ENCODE measurements at regions not wholly inside any gene's neighbourhood (a gene's known extent, or its start where the extent isn't known, plus 50 kb on each side); places are given as distances from the start of the nearest gene placed in this dataset.
"Not testable (repeated sequence)": the region's sequence is repeated elsewhere in the genome, so short reads cannot be mapped to it uniquely, and the experiment has no call there.

DNA sequence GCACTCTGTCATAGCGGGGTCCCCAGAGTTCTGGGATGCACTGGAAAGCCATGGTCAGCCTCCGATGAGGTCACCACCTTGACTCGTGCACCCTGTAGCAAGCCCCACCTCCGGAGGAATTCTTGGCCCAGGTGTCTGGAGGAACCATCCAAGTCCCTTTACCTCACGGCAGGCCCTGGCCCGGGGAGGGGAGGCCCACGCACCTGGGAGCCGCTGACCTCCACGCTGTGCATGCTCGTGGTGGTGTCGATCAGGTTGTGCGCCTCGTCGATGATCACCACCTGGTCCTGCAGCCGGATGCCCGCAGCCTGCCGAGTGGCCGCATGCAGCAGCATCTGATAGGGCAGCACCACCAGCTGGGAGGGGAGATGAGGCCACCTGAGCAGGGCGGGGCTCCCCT, 177.3 kb downstream of the KLRB1 start:
- not testable (repeated sequence) for H3K27ac ChIP-seq (ENCODE audit: low read depth, low read length); H3K27me3 ChIP-seq (ENCODE audit: control insufficient read depth, insufficient read depth, low read length); DNase-seq (ENCODE audit: low read depth in 4 of 6, low spot score in 6 of 6); H3K36me3 ChIP-seq (ENCODE audit: control insufficient read depth, insufficient read depth, low read length); H3K4me1 ChIP-seq (ENCODE audit: control insufficient read depth, insufficient read depth, low read length); H3K9me3 ChIP-seq (ENCODE audit: control insufficient read depth, insufficient read depth, low read length); H3K4me3 ChIP-seq (ENCODE audit: low read depth, low read length)
- WGBS (ENCODE audit: insufficient coverage), result 89% methylated on average over 7 of the region's 19 CpGs

DNA sequence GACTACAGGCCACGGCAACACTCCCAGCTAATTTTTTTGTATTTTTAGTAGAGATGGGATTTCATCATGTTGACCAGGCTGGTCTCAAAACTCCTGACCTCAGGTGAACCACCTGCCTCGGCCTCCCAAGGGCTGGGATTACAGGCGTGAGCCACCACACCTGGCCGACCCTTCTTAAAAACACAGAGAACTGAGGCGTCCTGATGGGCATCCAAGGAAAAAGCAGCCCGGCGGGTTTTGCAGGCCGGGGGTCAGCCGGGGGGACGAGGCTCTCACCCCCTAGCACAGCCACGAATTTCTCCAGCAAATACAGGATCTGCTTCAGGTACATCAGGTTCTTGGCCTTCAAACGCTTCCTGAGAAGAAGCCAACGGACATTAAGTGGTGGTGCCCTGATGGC, 178.9 kb downstream of the KLRB1 start:
- H3K9me3 ChIP-seq (ENCODE audit: control insufficient read depth, insufficient read depth, low read length); H3K27me3 ChIP-seq (ENCODE audit: control insufficient read depth, insufficient read depth, low read length); H3K4me3 ChIP-seq (ENCODE audit: low read depth, low read length); H3K27ac ChIP-seq (ENCODE audit: low read depth, low read length); H3K4me1 ChIP-seq (ENCODE audit: control insufficient read depth, insufficient read depth, low read length); H3K36me3 ChIP-seq (ENCODE audit: control insufficient read depth, insufficient read depth, low read length); DNase-seq (ENCODE audit: low read depth in 4 of 6, low spot score in 6 of 6): not testable (repeated sequence)
- 100% methylated on average over 4 of the region's 13 CpGs for WGBS (ENCODE audit: insufficient coverage)

DNA sequence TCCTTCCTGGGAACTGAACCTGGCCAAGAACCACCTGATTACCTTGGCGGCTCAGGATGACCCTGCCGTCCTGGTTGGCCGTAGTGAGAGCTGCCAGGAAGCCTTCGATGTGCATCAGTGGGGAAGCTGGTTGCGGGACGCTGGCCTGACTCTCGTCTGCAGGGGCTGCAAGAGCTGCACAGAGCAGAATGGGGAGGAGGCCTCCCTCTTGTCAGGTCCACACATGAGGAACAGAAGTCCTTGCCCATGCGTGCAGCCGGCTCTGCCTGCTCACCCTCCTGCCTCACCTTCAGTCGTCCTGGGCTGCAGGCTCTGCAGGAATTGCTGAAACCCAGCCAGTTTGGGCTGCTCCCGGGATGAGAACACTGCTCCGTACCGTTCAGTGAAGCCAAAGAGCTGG, 182.3 kb downstream of the KLRB1 start:
- 100% methylated on average over 1 of the region's 13 CpGs for WGBS (ENCODE audit: insufficient coverage)
- not testable (repeated sequence) for H3K27ac ChIP-seq (ENCODE audit: low read depth, low read length); H3K36me3 ChIP-seq (ENCODE audit: control insufficient read depth, insufficient read depth, low read length); H3K9me3 ChIP-seq (ENCODE audit: control insufficient read depth, insufficient read depth, low read length); H3K27me3 ChIP-seq (ENCODE audit: control insufficient read depth, insufficient read depth, low read length); DNase-seq (ENCODE audit: low read depth in 4 of 6, low spot score in 6 of 6); H3K4me3 ChIP-seq (ENCODE audit: low read depth, low read length); H3K4me1 ChIP-seq (ENCODE audit: control insufficient read depth, insufficient read depth, low read length)

- H3K27me3 ChIP-seq (ENCODE audit: control insufficient read depth, insufficient read depth, low read length); DNase-seq (ENCODE audit: low read depth in 4 of 6, low spot score in 6 of 6); H3K4me1 ChIP-seq (ENCODE audit: control insufficient read depth, insufficient read depth, low read length); H3K36me3 ChIP-seq (ENCODE audit: control insufficient read depth, insufficient read depth, low read length); H3K4me3 ChIP-seq (ENCODE audit: low read depth, low read length); H3K9me3 ChIP-seq (ENCODE audit: control insufficient read depth, insufficient read depth, low read length); H3K27ac ChIP-seq (ENCODE audit: low read depth, low read length): not testable (repeated sequence)
- 86% methylated on average over 7 of the region's 9 CpGs for WGBS (ENCODE audit: insufficient coverage)
These were observed 183.5 kb downstream of the KLRB1 start for GRCh38 chr12:9424175-9424740.

DNA sequence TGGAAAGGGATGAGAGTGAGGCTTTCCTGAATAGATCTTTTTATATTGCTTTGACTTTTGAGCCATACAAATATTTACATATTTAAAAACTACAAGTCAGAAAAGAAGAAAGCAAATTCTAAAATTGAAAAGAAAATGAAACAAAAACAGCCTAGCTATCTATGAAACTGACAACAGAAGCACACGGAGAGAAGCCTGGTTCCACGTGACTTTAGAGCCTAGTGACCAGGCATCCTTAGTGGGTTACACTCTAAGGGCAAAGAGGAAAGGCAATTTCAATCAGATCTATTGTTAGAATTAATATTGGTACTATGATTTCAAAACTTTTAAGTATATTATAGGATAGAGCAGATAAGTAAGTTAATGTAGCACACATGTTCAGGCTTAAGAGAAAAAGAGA, 185.0 kb downstream of the KLRB1 start:
- H3K36me3 ChIP-seq (ENCODE audit: control insufficient read depth, insufficient read depth, low read length); H3K27me3 ChIP-seq (ENCODE audit: control insufficient read depth, insufficient read depth, low read length); H3K9me3 ChIP-seq (ENCODE audit: control insufficient read depth, insufficient read depth, low read length); H3K4me1 ChIP-seq (ENCODE audit: control insufficient read depth, insufficient read depth, low read length); H3K4me3 ChIP-seq (ENCODE audit: low read depth, low read length); DNase-seq (ENCODE audit: low read depth in 4 of 6, low spot score in 6 of 6); H3K27ac ChIP-seq (ENCODE audit: low read depth, low read length): not testable (repeated sequence)
- no CpG with 5 or more reads among the region's 2 CpGs for WGBS (ENCODE audit: insufficient coverage)

DNA sequence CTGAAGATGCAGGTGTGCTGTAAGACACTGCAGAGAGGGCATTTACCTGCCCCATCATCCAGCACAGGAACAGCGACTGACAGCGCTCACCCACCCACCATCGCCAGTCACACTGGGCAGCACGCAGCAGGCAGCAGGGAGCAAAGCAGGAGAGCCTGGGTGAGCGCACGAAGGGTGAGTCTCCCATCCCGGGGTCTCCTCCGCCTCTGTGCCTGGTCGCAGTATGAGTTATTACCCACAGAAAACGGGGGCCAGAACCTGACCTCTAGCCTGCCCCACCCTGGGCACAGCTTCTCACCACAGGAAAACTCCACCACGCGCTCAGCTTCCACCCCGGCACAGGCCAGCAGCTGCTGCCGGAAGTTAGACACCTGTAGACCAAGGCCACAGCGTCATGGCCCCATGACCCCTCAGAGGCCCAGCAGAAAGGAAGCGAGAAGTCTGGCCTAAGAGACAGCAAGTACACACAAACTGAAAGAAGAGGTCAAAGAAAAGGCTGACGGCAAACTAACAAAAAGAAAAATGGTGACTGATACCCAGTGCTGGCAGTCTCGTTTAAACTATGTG, 186.1 kb downstream of the KLRB1 start:
- H3K27me3 ChIP-seq (ENCODE audit: control insufficient read depth, insufficient read depth, low read length); H3K4me1 ChIP-seq (ENCODE audit: control insufficient read depth, insufficient read depth, low read length); DNase-seq (ENCODE audit: low read depth in 4 of 6, low spot score in 6 of 6); H3K9me3 ChIP-seq (ENCODE audit: control insufficient read depth, insufficient read depth, low read length); H3K36me3 ChIP-seq (ENCODE audit: control insufficient read depth, insufficient read depth, low read length); H3K4me3 ChIP-seq (ENCODE audit: low read depth, low read length); H3K27ac ChIP-seq (ENCODE audit: low read depth, low read length): not testable (repeated sequence)
- 94% methylated on average over 5 of the region's 18 CpGs for WGBS (ENCODE audit: insufficient coverage)

DNA sequence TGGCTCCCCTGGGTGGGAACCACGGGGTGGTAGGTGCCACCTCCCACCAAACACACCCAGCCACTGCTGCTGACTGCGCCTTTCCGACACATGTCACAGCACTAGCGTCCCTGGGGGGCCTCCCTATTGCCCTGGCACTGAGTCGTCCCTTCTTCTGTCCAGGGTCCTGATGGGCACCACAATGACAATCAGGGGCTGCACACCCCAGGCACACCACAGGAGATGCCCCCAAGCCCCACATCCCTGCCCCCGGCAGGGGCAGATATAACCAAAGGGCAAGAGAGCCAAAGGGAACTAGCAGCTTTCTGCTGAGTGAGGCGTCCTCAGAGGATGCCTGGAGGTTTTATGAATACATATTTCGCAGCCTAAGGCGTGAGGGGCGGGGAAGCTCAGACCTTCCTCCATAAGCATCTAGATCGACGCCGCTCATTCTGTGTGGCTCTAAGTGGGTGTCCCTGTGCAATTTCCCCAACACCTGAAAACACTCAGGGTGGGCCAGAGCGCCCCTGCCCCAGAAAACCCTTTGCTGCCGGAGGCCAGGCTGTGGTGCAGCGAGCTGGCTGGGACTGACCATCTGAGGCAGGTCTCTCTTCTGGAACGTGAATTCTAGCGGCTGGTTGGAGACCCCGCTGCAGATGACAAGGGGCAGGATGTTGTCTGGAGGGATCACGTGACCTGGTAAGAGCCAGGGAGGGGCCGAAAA, 186.7 kb downstream of the KLRB1 start:
- not testable (repeated sequence) for H3K4me1 ChIP-seq (ENCODE audit: control insufficient read depth, insufficient read depth, low read length); H3K4me3 ChIP-seq (ENCODE audit: low read depth, low read length)
- WGBS (ENCODE audit: insufficient coverage), result 91% methylated on average over 10 of the region's 21 CpGs

DNA sequence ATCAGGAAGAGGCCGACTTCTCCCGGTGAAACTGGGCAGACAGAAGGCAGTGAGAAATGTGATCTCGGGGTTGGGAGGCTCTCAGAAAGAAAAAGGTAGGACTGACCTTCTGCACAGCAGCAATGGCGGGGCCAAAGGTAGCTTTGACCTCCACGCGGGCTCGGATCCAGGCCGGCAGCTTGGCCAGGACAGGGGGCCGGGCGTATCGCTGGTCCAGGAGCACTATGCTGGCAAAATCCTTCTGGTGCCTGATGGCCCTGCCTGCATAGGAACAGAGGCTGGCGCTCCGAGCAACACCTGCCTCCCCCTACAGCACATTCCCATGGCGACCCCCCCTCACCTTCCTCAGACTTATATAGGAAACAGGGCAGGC, 189.1 kb downstream of the KLRB1 start:
- not testable (repeated sequence) for H3K27me3 ChIP-seq (ENCODE audit: control insufficient read depth, insufficient read depth, low read length); H3K9me3 ChIP-seq (ENCODE audit: control insufficient read depth, insufficient read depth, low read length); H3K27ac ChIP-seq (ENCODE audit: low read depth, low read length); H3K4me1 ChIP-seq (ENCODE audit: control insufficient read depth, insufficient read depth, low read length); H3K36me3 ChIP-seq (ENCODE audit: control insufficient read depth, insufficient read depth, low read length); DNase-seq (ENCODE audit: low read depth in 4 of 6, low spot score in 6 of 6); H3K4me3 ChIP-seq (ENCODE audit: low read depth, low read length)
- WGBS (ENCODE audit: insufficient coverage), result 100% methylated on average over 1 of the region's 14 CpGs

More for the DNA sequence above, 186.7 kb downstream of the KLRB1 start:
- not testable (repeated sequence) for DNase-seq (ENCODE audit: low read depth in 4 of 6, low spot score in 6 of 6); H3K9me3 ChIP-seq (ENCODE audit: control insufficient read depth, insufficient read depth, low read length); H3K36me3 ChIP-seq (ENCODE audit: control insufficient read depth, insufficient read depth, low read length); H3K27ac ChIP-seq (ENCODE audit: low read depth, low read length); H3K27me3 ChIP-seq (ENCODE audit: control insufficient read depth, insufficient read depth, low read length)

DNA sequence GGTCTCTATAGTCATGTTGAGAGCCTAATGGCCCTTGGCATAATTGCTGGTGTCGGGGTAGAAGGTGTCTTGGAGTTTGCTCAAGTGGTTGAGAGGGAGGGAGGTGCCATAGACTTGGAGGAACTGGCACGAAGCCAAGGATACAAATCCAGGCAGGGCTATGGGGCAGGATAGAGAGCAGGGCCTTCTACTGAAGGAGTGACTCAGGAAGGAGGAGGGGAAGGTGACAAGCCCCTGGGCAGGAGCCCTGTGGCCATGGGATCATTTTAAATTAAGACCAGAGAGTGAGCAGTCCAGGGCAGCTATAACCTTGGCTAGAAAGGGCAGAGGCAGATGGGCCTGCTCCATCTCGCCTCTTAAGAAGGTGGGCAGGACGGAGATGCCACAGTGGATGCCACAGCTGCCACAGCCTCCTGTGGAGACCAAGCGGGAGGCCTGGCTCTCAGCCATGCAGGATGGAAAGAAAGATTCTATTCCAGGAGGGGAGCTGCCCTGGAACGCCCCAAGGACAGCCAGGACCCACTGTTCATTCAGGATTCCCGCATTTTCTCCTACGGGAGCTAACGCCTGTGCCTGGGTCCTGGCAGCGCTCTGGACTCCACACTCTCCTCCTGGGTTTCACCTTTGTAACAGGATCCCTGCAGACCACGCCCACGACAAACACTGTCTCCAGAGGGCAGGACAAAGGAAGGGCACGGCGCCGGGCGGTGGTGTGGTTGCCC, 189.6 kb downstream of the KLRB1 start:
- H3K9me3 ChIP-seq (ENCODE audit: control insufficient read depth, insufficient read depth, low read length), result not testable (repeated sequence)
- WGBS (ENCODE audit: insufficient coverage), result 80% methylated on average over 1 of the region's 16 CpGs

GRCh38 chr12:9417341-9417740, 190.4 kb downstream of the KLRB1 start:
- not testable (repeated sequence) for H3K27ac ChIP-seq (ENCODE audit: low read depth, low read length); H3K4me1 ChIP-seq (ENCODE audit: control insufficient read depth, insufficient read depth, low read length); DNase-seq (ENCODE audit: low read depth in 4 of 6, low spot score in 6 of 6); H3K27me3 ChIP-seq (ENCODE audit: control insufficient read depth, insufficient read depth, low read length); H3K36me3 ChIP-seq (ENCODE audit: control insufficient read depth, insufficient read depth, low read length); H3K4me3 ChIP-seq (ENCODE audit: low read depth, low read length); H3K9me3 ChIP-seq (ENCODE audit: control insufficient read depth, insufficient read depth, low read length)
- WGBS (ENCODE audit: insufficient coverage), result no CpG with 5 or more reads among the region's 13 CpGs

More for the DNA sequence above, 189.6 kb downstream of the KLRB1 start:
- not testable (repeated sequence) for DNase-seq (ENCODE audit: low read depth in 4 of 6, low spot score in 6 of 6); H3K27ac ChIP-seq (ENCODE audit: low read depth, low read length); H3K4me3 ChIP-seq (ENCODE audit: low read depth, low read length); H3K36me3 ChIP-seq (ENCODE audit: control insufficient read depth, insufficient read depth, low read length); H3K27me3 ChIP-seq (ENCODE audit: control insufficient read depth, insufficient read depth, low read length); H3K4me1 ChIP-seq (ENCODE audit: control insufficient read depth, insufficient read depth, low read length)
